ENCODE measurements at regions not wholly inside any gene's neighbourhood (a gene's known extent, or its start where the extent isn't known, plus 50 kb on each side); places are given as distances from the start of the nearest gene placed in this dataset.

DNA sequence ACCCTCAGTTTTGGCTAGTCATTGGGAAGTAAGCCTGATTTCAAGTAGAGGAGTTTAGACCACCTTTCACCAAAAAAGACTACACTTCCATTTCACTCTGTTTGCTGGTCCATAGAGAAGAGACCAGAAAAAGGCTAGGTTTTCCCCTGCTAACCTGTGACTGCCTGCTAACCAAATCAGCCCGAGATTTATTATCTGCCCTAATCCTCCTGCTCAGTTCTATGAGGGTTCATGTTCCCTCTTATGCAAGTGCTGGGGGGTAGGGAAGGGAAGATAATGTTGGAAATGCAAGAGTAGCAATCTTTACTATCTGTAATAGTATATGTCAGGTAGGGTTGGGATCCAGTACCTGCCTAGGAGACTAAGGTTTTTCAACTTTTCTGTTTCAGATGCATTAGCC, 51.6 kb upstream of the CCNG1 start:
- TF ChIP-seq, protein P1, sequence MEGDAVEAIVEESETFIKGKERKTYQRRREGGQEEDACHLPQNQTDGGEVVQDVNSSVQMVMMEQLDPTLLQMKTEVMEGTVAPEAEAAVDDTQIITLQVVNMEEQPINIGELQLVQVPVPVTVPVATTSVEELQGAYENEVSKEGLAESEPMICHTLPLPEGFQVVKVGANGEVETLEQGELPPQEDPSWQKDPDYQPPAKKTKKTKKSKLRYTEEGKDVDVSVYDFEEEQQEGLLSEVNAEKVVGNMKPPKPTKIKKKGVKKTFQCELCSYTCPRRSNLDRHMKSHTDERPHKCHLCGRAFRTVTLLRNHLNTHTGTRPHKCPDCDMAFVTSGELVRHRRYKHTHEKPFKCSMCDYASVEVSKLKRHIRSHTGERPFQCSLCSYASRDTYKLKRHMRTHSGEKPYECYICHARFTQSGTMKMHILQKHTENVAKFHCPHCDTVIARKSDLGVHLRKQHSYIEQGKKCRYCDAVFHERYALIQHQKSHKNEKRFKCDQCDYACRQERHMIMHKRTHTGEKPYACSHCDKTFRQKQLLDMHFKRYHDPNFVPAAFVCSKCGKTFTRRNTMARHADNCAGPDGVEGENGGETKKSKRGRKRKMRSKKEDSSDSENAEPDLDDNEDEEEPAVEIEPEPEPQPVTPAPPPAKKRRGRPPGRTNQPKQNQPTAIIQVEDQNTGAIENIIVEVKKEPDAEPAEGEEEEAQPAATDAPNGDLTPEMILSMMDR (IDR thresholded peaks at IDR 0.05): no peak
- no peak for TF ChIP-seq POLR2A (IDR thresholded peaks at IDR 0.05)

Data from adrenal gland (tissue), 5 donors.